Neural crest cell (in vitro differentiated cells): ENCODE measurements at regions not wholly inside any gene's neighbourhood (a gene's known extent, or its start where the extent isn't known, plus 50 kb on each side); places are given as distances from the start of the nearest gene placed in this dataset.

Experiments used
- DNase-seq: peaks from one replicate; pipeline ENCODE4 v3.0.0; 2021; ENCODE audit warnings: low read depth, mixed read lengths, low spot score
- H3K27ac Mint-ChIP-seq: one replicate; pipeline ENCODE4 v1.8.0; 2021; ENCODE audit warnings: mild to moderate bottlenecking, mixed read lengths; ENCODE audit not compliant: unreplicated experiment
- H3K27me3 Mint-ChIP-seq: 2 replicates; pipeline ENCODE4 v1.8.0; 2021; ENCODE audit warnings: low read depth, mild to moderate bottlenecking, mixed read lengths
- H3K36me3 Mint-ChIP-seq: 2 replicates; pipeline ENCODE4 v1.8.0; 2021; ENCODE audit warnings: low read depth, mild to moderate bottlenecking, mixed read lengths
- H3K4me1 Mint-ChIP-seq: 2 replicates; pipeline ENCODE4 v1.8.0; 2021; ENCODE audit warnings: mixed read lengths
- H3K4me3 Mint-ChIP-seq: one replicate; pipeline ENCODE4 v1.8.0; 2021; ENCODE audit warnings: mild to moderate bottlenecking, mixed read lengths
- H3K9me3 Mint-ChIP-seq: 2 replicates; pipeline ENCODE4 v1.8.0; 2021; ENCODE audit warnings: mixed read lengths
- TF ChIP-seq, protein P1 (sequence below): fragments of 200-600 bp; sonication (generic); conservative IDR thresholded peaks from 2 replicates; pipeline ENCODE4 v1.5.0; 2021; ENCODE audit warnings: antibody characterized with exemption, mild to moderate bottlenecking

DNA sequence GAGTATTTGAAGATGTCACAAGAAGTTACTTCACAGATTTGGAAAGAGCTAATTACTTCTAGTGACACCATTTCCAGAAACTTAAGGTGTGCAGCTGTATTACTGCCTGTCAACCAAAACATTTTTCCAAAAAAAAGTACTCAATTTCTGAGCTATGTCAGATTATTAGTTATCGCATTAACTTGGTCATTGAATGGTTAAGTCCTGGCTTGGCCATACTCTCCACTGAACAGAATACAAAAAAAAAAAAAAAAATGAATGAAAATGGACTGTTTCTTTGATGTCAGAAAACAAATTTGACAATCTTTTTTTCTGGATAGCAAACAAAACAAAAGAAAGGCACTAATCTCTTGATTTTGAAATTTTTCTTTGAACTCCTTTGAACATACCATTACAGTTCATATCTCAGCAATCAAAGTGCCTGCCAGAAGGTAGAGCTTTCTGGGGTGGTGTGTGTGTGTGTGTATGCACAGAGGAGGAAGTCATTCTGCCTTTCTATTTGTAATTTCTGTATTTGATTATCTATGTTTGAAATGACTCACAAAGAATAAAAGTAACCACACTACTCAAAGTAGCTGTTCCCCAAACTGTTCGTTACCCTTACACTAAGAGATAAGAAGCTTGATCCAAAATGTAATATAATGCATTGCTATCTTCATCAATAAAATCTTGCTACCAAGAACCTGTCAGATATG is 210.8 kb upstream of the FUT9 start:
- H3K27ac Mint-ChIP-seq, result no peak overlapping the region
- no peaks in the 10 kb centered on the region for H3K4me1 Mint-ChIP-seq
- peaks cover 2% of the 10 kb centered on the region for H3K9me3 Mint-ChIP-seq
- H3K27me3 Mint-ChIP-seq, result no peaks in the 10 kb centered on the region
- no peak overlapping the region for H3K4me3 Mint-ChIP-seq
- TF ChIP-seq, protein P1, sequence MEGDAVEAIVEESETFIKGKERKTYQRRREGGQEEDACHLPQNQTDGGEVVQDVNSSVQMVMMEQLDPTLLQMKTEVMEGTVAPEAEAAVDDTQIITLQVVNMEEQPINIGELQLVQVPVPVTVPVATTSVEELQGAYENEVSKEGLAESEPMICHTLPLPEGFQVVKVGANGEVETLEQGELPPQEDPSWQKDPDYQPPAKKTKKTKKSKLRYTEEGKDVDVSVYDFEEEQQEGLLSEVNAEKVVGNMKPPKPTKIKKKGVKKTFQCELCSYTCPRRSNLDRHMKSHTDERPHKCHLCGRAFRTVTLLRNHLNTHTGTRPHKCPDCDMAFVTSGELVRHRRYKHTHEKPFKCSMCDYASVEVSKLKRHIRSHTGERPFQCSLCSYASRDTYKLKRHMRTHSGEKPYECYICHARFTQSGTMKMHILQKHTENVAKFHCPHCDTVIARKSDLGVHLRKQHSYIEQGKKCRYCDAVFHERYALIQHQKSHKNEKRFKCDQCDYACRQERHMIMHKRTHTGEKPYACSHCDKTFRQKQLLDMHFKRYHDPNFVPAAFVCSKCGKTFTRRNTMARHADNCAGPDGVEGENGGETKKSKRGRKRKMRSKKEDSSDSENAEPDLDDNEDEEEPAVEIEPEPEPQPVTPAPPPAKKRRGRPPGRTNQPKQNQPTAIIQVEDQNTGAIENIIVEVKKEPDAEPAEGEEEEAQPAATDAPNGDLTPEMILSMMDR, result no peak
- no peaks in the 10 kb centered on the region for H3K36me3 Mint-ChIP-seq
- DNase-seq, result no peak

DNA sequence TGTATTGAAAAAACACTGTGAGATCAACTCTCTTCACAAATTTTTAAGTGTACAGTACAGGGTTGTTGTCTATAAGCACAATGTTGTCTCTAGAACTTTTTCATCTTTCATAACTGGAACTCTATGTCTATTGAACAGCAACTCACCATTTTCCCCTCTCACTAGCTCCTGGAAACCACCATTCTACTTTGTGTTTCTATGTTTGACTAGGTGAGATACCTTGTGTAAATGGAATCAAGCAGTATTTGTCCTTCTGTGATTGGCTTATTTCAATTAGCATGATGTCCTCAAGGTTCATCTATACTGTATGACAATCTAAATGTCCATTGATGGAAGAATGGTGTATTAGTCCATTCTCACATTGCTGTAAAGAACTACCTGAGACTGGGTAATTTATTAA is 210.1 kb upstream of the FUT9 start:
- no peaks in the 10 kb centered on the region for H3K27me3 Mint-ChIP-seq
- H3K4me3 Mint-ChIP-seq, result no peak overlapping the region
- TF ChIP-seq, protein P1, result no peak

DNA sequence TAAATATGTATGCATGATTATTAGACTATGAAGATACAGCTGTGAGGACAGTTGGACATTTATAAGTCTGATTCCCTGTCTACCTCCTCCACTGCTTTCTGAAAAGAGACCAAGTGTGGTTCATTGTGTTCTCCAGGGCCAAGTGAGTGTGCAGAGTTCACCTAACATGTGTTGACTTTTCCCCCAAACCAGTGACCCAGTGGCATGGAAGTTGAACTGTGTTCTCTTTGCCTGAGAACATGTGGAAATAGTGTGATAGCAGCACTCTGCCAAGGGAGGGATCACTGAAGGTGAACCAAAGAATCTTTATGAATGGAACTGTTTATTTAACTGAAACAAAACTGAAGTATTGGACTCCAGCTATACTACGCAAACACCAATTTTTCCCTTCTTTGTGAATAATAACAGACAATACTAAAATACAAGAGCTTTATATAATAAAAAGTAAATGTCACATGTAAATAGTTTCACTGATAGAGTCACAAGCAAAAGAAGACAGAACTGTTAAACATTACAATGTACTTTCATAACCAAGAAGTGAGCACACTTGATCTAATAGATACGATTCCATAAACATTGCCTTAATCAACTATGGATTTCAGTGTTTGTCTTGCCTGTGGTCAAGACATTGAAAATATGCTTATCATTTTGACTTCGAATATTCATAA is 200.3 kb upstream of the FUT9 start:
- DNase-seq, result no peak
- TF ChIP-seq, protein P1, result no peak
- no peaks in the 10 kb centered on the region for H3K36me3 Mint-ChIP-seq
- no peaks in the 10 kb centered on the region for H3K27me3 Mint-ChIP-seq
- H3K27ac Mint-ChIP-seq, result no peak overlapping the region
- peaks cover 3% of the 10 kb centered on the region for H3K4me1 Mint-ChIP-seq
- no peaks in the 10 kb centered on the region for H3K9me3 Mint-ChIP-seq
- no peak overlapping the region for H3K4me3 Mint-ChIP-seq

More for the DNA sequence above, 210.1 kb upstream of the FUT9 start:
- no peak overlapping the region for H3K27ac Mint-ChIP-seq
- H3K4me1 Mint-ChIP-seq, result no peaks in the 10 kb centered on the region
- H3K9me3 Mint-ChIP-seq, result peaks cover 2% of the 10 kb centered on the region
- no peaks in the 10 kb centered on the region for H3K36me3 Mint-ChIP-seq
- no peak for DNase-seq

DNA sequence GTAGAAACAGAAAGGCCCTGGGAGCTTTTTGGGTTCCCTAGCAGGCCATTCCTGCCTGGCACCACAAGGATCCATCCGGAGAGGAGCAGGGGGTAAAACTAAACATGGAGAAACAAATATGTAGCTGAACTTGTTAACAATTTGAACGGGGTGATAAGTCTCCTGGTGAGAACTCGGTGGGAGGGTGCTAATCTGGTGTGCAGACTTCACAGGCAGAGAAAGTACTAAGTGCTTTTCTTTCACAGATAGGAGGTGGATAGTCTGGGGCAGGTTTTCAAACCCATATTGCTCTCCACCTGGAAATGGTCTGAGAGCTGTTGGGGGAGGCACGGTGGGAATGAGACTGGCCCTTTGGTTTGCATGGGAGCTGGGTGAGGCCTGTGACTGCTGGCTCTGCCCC is 196.3 kb upstream of the FUT9 start:
- peaks cover 3% of the 10 kb centered on the region for H3K4me1 Mint-ChIP-seq
- no peak overlapping the region for H3K27ac Mint-ChIP-seq
- H3K4me3 Mint-ChIP-seq, result no peak overlapping the region
- TF ChIP-seq, protein P1, result no peak
- H3K9me3 Mint-ChIP-seq, result peaks cover under 1% of the 10 kb centered on the region
- DNase-seq, result no peak
- H3K36me3 Mint-ChIP-seq, result no peaks in the 10 kb centered on the region
- no peaks in the 10 kb centered on the region for H3K27me3 Mint-ChIP-seq

DNA sequence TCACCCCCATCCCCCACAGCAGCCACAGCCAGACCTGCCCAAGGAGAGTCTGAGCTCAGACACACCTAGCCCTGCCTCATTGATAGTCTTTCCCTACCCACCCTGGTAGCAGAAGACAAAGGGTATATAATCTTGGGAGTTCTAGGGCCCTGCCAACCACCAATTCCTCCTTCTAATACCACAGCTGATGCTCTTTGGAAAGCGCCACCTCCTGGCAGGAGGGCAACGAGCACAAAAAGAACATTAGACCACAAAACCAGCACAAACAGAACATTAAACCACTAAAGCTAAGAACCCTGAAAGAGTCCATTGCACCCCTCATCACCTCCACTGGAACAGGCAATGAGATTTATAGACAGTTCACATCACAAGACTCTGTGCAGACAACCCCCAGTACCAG is 195.8 kb upstream of the FUT9 start:
- Mint-ChIP-seq H3K9me3 (peaks cover 3% of the 10 kb centered on the region), H3K4me1 (peaks cover 3% of the 10 kb centered on the region), H3K36me3 (no peaks in the 10 kb centered on the region), H3K27me3 (no peaks in the 10 kb centered on the region), H3K4me3 (no peak overlapping the region), H3K27ac (no peak overlapping the region)
- TF ChIP-seq, protein P1, result peak; percentile 22
- no peak for DNase-seq
